ENCODE measurements at regions not wholly inside any gene's neighbourhood (a gene's known extent, or its start where the extent isn't known, plus 50 kb on each side); places are given as distances from the start of the nearest gene placed in this dataset.

DNA sequence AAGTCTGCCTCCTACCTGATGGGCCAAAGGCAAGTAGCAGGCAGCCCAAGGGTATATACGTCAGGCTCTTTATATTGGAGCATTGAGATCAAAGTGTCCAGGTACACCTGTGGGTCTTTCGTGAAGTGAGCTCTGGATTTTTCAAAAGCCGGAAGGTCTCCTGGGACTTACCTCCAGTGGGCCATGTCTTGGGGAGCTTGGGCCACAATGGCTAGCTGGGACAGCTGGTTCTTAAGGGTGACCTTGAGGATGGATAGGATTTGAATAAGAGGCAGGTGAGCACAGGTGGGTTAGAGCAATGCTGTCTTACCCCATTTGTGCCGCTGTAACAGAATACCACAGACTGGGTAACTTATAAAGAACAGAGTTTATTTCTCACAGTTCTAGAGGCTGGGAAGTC, 153.4 kb downstream of the CDC5L start:
- POLR2A ChIA-PET: interaction anchor here (0.7 kb wide), 1 partner anchor 688 kb away, joined by 3 read pairs; no protein-coding TSS in a partner anchor
- BruUV-seq (replicated peaks): no TSS peak
- H3K36me3 ChIP-seq (ENCODE audit: insufficient read depth, low read length): no peaks in the 10 kb centered on the region
- no peaks in the 10 kb centered on the region for H3K4me1 ChIP-seq (ENCODE audit: insufficient read depth, low read length, poor library complexity, severe bottlenecking)
- intact Hi-C loops (cut with micrococcal nuclease; ENCODE audit: unreplicated experiment): no loop called here
- no peaks in the 10 kb centered on the region for H3K9me3 ChIP-seq (ENCODE audit: low read length)
- H3K27ac ChIP-seq (ENCODE audit: low read depth, low read length, poor library complexity, severe bottlenecking): no peak overlapping the region
- CTCF ChIA-PET (ENCODE audit: unreplicated experiment): no interaction called here
- H3K4me2 ChIP-seq (ENCODE audit: low read length): no peak overlapping the region
- H3K79me2 ChIP-seq (ENCODE audit: insufficient read depth, low read depth, low read length): no peaks in the 10 kb centered on the region
- no peak overlapping the region for H2AFZ ChIP-seq (ENCODE audit: low read length)
- H3K9me2 ChIP-seq (ENCODE audit: insufficient read depth, low read length): no peaks in the 10 kb centered on the region
- H4K20me1 ChIP-seq (ENCODE audit: insufficient read depth, low read length): no peaks in the 10 kb centered on the region
- H3K4me3 ChIP-seq (ENCODE audit: low read depth, low read length, poor library complexity, severe bottlenecking): no peak overlapping the region
- DNase-seq (ENCODE audit: low spot score): no peak
- no peak for TF ChIP-seq EZH2phosphoT487 (IDR thresholded peaks at IDR 0.05; ENCODE audit: borderline replicate concordance, low read depth, low read length)
- TF ChIP-seq, protein P1, sequence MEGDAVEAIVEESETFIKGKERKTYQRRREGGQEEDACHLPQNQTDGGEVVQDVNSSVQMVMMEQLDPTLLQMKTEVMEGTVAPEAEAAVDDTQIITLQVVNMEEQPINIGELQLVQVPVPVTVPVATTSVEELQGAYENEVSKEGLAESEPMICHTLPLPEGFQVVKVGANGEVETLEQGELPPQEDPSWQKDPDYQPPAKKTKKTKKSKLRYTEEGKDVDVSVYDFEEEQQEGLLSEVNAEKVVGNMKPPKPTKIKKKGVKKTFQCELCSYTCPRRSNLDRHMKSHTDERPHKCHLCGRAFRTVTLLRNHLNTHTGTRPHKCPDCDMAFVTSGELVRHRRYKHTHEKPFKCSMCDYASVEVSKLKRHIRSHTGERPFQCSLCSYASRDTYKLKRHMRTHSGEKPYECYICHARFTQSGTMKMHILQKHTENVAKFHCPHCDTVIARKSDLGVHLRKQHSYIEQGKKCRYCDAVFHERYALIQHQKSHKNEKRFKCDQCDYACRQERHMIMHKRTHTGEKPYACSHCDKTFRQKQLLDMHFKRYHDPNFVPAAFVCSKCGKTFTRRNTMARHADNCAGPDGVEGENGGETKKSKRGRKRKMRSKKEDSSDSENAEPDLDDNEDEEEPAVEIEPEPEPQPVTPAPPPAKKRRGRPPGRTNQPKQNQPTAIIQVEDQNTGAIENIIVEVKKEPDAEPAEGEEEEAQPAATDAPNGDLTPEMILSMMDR (conservative IDR thresholded peaks at IDR 0.05; ENCODE audit: low read length): no peak

DNA sequence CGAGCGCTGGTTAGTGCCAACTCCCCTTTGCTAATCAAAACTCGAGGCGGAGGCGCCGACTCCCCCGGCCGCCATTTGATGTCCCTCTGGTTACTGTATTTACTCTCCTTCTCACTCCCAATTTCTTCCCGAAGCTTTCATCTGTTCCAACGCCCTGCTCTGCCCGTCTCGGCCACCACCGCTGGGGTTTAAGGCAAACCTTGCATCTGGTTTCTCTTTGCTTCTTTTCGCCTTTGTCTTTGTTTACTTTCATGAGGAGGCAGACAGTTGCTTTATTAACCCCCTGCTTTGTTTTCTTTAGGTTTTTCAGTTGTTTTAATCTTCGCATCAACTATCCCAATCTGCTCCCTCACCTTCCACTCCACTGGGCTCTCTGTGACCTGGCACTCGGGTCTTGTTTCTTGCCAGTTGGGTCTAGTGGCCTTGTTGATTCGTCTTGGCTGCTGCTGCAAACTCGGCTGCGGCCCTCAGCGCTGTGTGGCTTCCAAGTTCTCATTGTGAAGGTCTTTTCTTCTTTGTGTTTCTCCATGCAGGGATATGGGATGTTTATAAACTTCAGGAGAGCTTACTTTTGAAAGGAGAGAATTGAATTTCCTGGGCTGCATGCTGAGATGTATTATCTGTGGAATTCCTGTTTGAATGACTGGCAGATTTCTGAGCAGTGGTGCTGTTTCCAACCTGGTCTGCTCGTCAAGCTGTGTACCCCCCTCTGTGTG, 155.1 kb downstream of the CDC5L start:
- H3K36me3 ChIP-seq (ENCODE audit: insufficient read depth, low read length): no peaks in the 10 kb centered on the region
- no peaks in the 10 kb centered on the region for H4K20me1 ChIP-seq (ENCODE audit: insufficient read depth, low read length)
- no peak overlapping the region for H3K4me3 ChIP-seq (ENCODE audit: low read depth, low read length, poor library complexity, severe bottlenecking)
- intact Hi-C loops (cut with micrococcal nuclease; ENCODE audit: unreplicated experiment): no loop called here
- TF ChIP-seq EZH2phosphoT487 (IDR thresholded peaks at IDR 0.05; ENCODE audit: borderline replicate concordance, low read depth, low read length): no peak
- TF ChIP-seq, protein P1 (conservative IDR thresholded peaks at IDR 0.05; ENCODE audit: low read length): no peak
- BruUV-seq (replicated peaks): no TSS peak
- CTCF ChIA-PET (ENCODE audit: unreplicated experiment): no interaction called here
- no peak for DNase-seq (ENCODE audit: low spot score)
- no peak overlapping the region for H2AFZ ChIP-seq (ENCODE audit: low read length)
- H3K4me2 ChIP-seq (ENCODE audit: low read length): no peak overlapping the region
- POLR2A ChIA-PET: interaction anchor here (1.1 kb wide), 1 partner anchor 9 kb away, joined by 3 read pairs; no protein-coding TSS in a partner anchor
- H3K9me2 ChIP-seq (ENCODE audit: insufficient read depth, low read length): no peaks in the 10 kb centered on the region
- no peaks in the 10 kb centered on the region for H3K79me2 ChIP-seq (ENCODE audit: insufficient read depth, low read depth, low read length)
- no peaks in the 10 kb centered on the region for H3K9me3 ChIP-seq (ENCODE audit: low read length)
- H3K27ac ChIP-seq (ENCODE audit: low read depth, low read length, poor library complexity, severe bottlenecking): no peak overlapping the region
- H3K4me1 ChIP-seq (ENCODE audit: insufficient read depth, low read length, poor library complexity, severe bottlenecking): no peaks in the 10 kb centered on the region

DNA sequence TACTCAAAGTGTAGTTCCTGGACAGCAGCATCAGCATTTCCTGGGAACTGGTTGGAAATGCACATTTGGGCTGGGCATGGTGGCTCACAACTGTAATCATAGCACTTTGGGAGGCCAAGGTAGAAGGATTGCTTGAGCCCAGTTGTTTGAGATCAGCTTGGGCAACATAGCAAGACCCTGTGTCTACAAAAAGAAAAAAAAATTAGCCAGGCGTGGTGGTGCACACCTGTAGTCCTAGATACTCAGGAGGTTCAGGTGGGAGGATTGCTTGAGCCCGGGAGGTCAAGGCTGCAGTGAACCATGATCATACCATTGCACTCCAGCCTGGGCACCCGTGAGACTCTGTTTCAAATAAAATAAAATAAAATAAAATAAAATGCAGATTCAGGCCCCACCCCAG, 156.2 kb downstream of the CDC5L start:
- H3K79me2 ChIP-seq (ENCODE audit: insufficient read depth, low read depth, low read length): no peaks in the 10 kb centered on the region
- intact Hi-C loops (cut with micrococcal nuclease; ENCODE audit: unreplicated experiment): no loop called here
- ChIA-PET CTCF (ENCODE audit: unreplicated experiment) (no interaction called here), POLR2A (no interaction called here)
- DNase-seq (ENCODE audit: low spot score): no peak
- no peaks in the 10 kb centered on the region for H4K20me1 ChIP-seq (ENCODE audit: insufficient read depth, low read length)
- H3K9me2 ChIP-seq (ENCODE audit: insufficient read depth, low read length): no peaks in the 10 kb centered on the region
- H3K36me3 ChIP-seq (ENCODE audit: insufficient read depth, low read length): no peaks in the 10 kb centered on the region
- no peak overlapping the region for H3K4me2 ChIP-seq (ENCODE audit: low read length)
- no peaks in the 10 kb centered on the region for H3K4me1 ChIP-seq (ENCODE audit: insufficient read depth, low read length, poor library complexity, severe bottlenecking)
- H3K27ac ChIP-seq (ENCODE audit: low read depth, low read length, poor library complexity, severe bottlenecking): no peak overlapping the region
- H3K9me3 ChIP-seq (ENCODE audit: low read length): no peaks in the 10 kb centered on the region
- no peak overlapping the region for H3K4me3 ChIP-seq (ENCODE audit: low read depth, low read length, poor library complexity, severe bottlenecking)
- BruUV-seq (replicated peaks): no TSS peak
- H2AFZ ChIP-seq (ENCODE audit: low read length): no peak overlapping the region
- TF ChIP-seq, protein P1 (conservative IDR thresholded peaks at IDR 0.05; ENCODE audit: low read length): no peak
- no peak for TF ChIP-seq EZH2phosphoT487 (IDR thresholded peaks at IDR 0.05; ENCODE audit: borderline replicate concordance, low read depth, low read length)
